HT-29 (cell line): ENCODE measurements at regions not wholly inside any gene's neighbourhood (a gene's known extent, or its start where the extent isn't known, plus 50 kb on each side); places are given as distances from the start of the nearest gene placed in this dataset.
A peak's percentile ranks its signal among the peaks of the same experiment; 100 is the strongest.

Experiments used
- DNase-seq: peaks from one replicate; pipeline ENCODE4 v3.0.0-alpha.2; 2015; ENCODE audit warnings: low spot score

GRCh38 chr1:234704106-234704887 lies 94.3 kb upstream of the IRF2BP2 start:
- DNase-seq = no peak

- no peak for DNase-seq
These were observed 92.5 kb upstream of the IRF2BP2 start for GRCh38 chr1:234702342-234703000.

GRCh38 chr1:234701737-234702341 lies 91.9 kb upstream of the IRF2BP2 start:
- no peak for DNase-seq

GRCh38 chr1:234699795-234700665 lies 90.1 kb upstream of the IRF2BP2 start:
- DNase-seq = no peak

GRCh38 chr1:234698686-234699085 lies 88.7 kb upstream of the IRF2BP2 start:
- DNase-seq = no peak

- DNase-seq = no peak
These were observed 87.8 kb upstream of the IRF2BP2 start for GRCh38 chr1:234697741-234698140.

- no peak for DNase-seq
These were observed 87.0 kb upstream of the IRF2BP2 start for GRCh38 chr1:234697015-234697414.

GRCh38 chr1:234696148-234696576 lies 86.2 kb upstream of the IRF2BP2 start:
- DNase-seq = no peak

- no peak for DNase-seq
These were observed 84.7 kb upstream of the IRF2BP2 start for GRCh38 chr1:234694661-234695060.

- DNase-seq = no peak
These were observed 83.1 kb upstream of the IRF2BP2 start for GRCh38 chr1:234692966-234693580.

GRCh38 chr1:234691567-234691966 lies 81.6 kb upstream of the IRF2BP2 start:
- peak; percentile 63 for DNase-seq

- no peak for DNase-seq
These were observed 80.9 kb upstream of the IRF2BP2 start for GRCh38 chr1:234690872-234691271.

GRCh38 chr1:234689236-234689635 lies 79.3 kb upstream of the IRF2BP2 start:
- no peak for DNase-seq

- DNase-seq = no peak
These were observed 77.0 kb upstream of the IRF2BP2 start for GRCh38 chr1:234687011-234687410.

- no peak for DNase-seq
These were observed 76.1 kb upstream of the IRF2BP2 start for GRCh38 chr1:234686035-234686434.

- DNase-seq = no peak
These were observed 74.9 kb upstream of the IRF2BP2 start for GRCh38 chr1:234684856-234685255.

GRCh38 chr1:234683861-234684632 lies 74.1 kb upstream of the IRF2BP2 start:
- peak; percentile 79 for DNase-seq

GRCh38 chr1:234683127-234683860 lies 73.3 kb upstream of the IRF2BP2 start:
- DNase-seq = no peak

GRCh38 chr1:234681990-234682389 lies 72.0 kb upstream of the IRF2BP2 start:
- DNase-seq = no peak

- no peak for DNase-seq
These were observed 71.1 kb upstream of the IRF2BP2 start for GRCh38 chr1:234681065-234681464.
